GM12865 (cell line): ENCODE measurements at regions not wholly inside any gene's neighbourhood (a gene's known extent, or its start where the extent isn't known, plus 50 kb on each side); places are given as distances from the start of the nearest gene placed in this dataset.

Experiments
- DNase-seq: peaks from one replicate; pipeline ENCODE4 v3.0.0; 2010; ENCODE audit warnings: low read depth
- H3K4me3 ChIP-seq: 2 replicates; pipeline ENCODE4 v1.5.1; 2011; ENCODE audit warnings: mild to moderate bottlenecking, low read depth, low read length, control low read depth
- CTCF ChIP-seq: IDR thresholded peaks from 2 replicates; pipeline ENCODE4 v1.5.1; 2011; ENCODE audit warnings: low read length, control low read depth, low read depth, inconsistent platforms; ENCODE audit not compliant: insufficient read depth; ENCODE audit errors: missing control alignments

- no peak for TF ChIP-seq CTCF
- no peak for DNase-seq
- H3K4me3 ChIP-seq: no peak overlapping the region
Measured at GRCh38 chr1:31522556-31522845, 53.8 kb upstream of the TINAGL1 start.

GRCh38 chr1:31523012-31523411 lies 53.3 kb upstream of the TINAGL1 start:
- no peak for DNase-seq
- H3K4me3 ChIP-seq: no peak overlapping the region
- TF ChIP-seq CTCF: no peak

- H3K4me3 ChIP-seq: no peak overlapping the region
- no peak for TF ChIP-seq CTCF
- DNase-seq: no peak
Measured at GRCh38 chr1:31523769-31524168, 52.5 kb upstream of the TINAGL1 start.

- no peak overlapping the region for H3K4me3 ChIP-seq
- no peak for DNase-seq
- no peak for TF ChIP-seq CTCF
Measured at GRCh38 chr1:31524186-31524901, 52.0 kb upstream of the TINAGL1 start.
